NCI-H1694 treated with DMSO at 0.1 percent for 48 hours (cell line): ENCODE measurements at regions not wholly inside any gene's neighbourhood (a gene's known extent, or its start where the extent isn't known, plus 50 kb on each side); places are given as distances from the start of the nearest gene placed in this dataset.
"Not testable (repeated sequence)": the region's sequence is repeated elsewhere in the genome, so short reads cannot be mapped to it uniquely, and the experiment has no call there.

ENCODE experiments used
- DNase-seq: peaks from one replicate; lab custom pipeline; 2025; lab: John Stamatoyannopoulos, UW

GRCh38 chr4:14916554-14917297 is 85.6 kb upstream of the CPEB2 start:
- DNase-seq = no peak

- no peak for DNase-seq
Observed at GRCh38 chr4:14917298-14917633, 85.0 kb upstream of the CPEB2 start.

DNA sequence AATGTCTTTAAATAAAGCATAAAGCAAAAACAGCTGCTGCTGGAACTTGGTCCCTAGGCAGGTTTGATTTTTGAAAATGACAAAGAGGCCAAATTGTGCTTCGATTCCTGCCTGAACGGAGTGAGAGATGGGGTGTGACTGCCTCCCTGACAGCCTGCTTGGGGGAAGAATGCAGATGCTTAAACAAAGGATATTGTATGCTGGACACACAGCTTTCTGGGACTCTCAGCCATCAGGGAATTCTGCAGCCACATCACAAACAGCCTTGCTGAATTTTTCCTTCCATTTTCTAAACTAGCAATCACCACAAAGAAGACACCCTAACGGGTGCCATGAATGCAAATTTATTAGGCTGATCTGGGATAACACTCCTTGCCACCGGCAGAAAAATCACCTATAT is 83.9 kb upstream of the CPEB2 start:
- no peak for DNase-seq

DNA sequence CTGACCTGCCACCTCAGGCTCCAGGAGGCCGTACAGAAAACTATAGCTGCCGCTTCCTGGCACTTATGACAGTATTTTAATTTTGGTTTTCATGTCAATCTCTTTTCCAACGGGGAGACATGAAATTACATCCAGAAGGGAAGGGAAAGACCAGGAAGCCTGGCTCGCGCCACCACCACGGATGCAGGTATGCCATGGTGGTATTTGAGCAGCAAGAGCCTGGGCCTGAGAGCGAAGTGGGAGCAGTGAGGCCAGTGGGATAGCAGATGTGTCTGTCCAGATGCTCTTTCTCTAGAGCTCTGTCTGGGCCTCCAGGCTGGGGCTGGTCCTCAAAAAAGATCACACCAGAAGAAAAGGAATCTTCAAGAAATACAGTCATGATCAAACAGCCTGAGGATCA is 82.5 kb upstream of the CPEB2 start:
- no peak for DNase-seq

- no peak for DNase-seq
Observed at GRCh38 chr4:14920237-14920636, 82.0 kb upstream of the CPEB2 start.

- DNase-seq = no peak
Observed at GRCh38 chr4:14920759-14921320, 81.4 kb upstream of the CPEB2 start.

DNA sequence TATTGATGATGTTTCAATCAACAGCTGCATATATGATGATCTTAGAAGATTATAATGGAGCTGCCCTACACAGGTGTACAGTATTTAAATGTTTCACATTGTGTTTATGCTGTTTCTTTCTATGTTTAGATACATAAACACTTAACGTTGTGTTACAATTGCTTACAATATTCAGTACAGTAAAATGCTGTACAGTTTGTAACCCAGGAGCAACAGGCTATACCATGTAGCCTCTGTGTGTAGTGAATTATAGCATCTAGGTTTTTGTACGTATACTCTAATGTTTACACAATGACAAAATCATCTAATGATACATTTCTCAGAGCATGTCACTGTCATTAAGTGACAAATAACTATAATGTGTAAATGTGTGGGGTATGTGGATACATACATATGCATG is 80.5 kb upstream of the CPEB2 start:
- not testable (repeated sequence) for DNase-seq

DNA sequence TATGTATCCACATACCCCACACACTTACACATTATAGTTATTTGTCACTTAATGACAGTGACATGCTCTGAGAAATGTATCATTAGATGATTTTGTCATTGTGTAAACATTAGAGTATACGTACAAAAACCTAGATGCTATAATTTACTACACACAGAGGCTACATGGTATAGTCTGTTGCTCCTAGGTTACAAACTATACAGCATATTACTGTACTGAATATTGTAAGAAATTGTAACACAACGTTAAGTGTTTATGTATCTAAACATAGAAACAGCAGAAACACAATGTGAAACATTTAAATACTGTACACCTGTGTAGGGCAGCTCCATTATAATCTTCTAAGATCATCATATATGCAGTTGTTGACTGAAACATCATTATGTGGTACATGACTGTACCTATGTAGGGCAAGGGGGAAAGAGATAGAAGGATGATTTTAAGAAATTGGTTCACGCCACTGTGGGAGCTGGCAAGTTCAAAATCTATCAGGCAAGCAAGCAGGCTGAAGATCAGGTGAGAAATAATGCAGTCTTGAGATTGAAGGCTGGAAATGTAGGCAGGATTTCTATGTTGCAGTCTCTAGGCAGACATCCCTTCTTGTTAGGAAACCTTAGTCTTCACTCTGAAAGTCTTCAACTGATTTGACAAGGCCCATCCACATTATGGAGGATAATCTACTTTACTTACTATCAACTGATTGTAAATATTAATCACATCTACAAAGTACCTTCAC is 78.0 kb upstream of the CPEB2 start:
- no peak for DNase-seq

DNA sequence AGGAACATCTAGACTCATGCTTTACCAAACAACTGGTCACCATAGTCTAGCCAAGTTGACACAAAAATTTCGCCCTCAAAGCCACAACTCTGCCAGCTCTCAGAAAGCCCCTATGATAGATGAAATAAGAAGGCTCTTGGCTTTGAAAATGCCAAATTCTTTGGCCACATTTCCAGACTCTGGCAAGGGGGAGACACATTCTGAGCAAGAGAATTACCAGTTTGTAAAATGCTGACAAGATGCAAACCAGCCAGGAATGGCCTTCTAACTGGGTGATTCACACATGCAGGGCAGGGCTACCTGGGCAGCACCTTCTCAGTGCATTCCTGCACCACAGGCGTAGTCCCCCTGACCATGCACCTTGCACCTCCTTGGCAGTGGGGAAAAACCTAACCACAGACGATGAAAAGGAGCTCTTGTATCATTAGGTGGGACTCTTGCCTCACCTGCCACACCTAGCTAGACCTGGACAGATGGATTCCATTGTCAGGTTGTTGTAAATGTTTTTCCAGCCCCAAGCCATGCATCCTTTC is 77.4 kb upstream of the CPEB2 start:
- DNase-seq = no peak

DNA sequence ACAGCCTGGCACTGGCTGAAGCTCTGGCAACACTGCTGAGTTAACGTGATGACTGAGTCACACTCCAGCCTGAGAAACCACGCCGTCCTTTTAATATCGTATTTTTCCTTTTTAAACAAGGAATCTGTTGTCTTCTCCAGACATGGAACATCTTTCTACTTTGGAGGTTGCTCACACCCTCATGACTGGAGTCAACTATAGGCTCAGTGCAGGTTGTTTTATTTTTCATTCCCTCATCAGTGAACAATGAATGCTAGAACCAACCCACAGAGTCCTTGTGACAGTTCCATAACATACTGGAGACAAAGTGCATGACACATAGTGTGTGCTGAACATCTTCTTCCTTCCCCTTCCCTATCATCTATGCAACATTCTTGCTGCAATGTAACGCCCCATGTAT is 76.8 kb upstream of the CPEB2 start:
- no peak for DNase-seq

- no peak for DNase-seq
Observed at GRCh38 chr4:14926368-14926767, 75.9 kb upstream of the CPEB2 start.

DNA sequence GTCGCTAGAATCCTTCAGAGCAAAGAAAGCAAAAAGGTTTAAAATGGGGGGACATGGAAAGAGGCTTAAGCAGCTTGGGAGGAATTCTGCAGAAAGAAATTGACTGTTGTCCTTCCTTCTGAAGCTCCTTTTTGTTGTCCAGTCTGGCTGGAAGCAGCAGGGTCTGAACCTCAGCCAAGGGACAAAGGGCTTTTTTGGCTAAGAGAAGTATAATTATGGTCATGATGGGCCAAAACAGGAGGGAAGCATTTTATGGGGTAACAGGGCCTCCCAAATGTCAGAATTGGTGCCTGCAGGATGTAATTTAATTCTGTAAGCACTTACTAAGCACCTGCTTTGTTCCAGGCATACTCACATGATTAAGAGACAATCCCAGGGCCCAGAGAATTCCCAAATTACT is 74.2 kb upstream of the CPEB2 start:
- DNase-seq = no peak

DNA sequence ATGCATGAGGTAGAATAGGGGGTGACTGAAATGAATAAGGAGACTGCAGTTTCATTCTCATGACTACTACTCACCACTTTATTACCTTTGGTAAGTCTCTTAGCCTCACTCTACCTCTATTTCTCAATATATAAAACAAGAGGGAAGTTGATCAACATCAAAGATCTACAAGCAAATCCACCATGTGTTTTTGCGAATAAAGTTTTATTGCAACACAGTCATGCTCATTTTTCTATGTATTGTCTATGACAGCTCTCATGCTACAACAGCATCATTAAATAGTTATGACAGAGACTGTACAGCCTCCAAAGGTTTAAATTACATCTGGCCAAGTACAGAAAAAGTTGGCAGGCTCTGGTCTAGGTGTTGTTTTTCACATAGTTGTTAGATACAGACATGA is 72.6 kb upstream of the CPEB2 start:
- no peak for DNase-seq

- DNase-seq = no peak
Observed at GRCh38 chr4:14934704-14935390, 67.4 kb upstream of the CPEB2 start.

DNA sequence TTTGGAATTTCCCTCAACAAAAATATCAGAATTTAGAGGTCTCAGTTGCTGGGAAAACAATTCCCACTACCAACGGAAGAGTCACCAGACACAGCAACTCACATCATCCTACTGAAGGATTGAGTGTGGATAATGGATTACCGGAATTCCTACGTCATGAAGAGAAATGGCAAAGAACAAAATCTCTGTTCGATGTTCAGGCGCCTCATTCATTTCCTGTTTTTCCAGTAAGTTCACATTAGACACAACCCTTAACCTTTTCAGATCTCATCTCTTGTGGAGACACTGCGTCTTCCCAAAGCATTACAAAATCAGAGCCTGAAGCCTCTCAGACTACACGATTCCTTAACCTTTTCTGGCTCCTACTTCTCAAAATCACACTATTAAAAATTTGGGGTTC is 58.5 kb upstream of the CPEB2 start:
- no peak for DNase-seq

GRCh38 chr4:14952352-14952751 is 49.9 kb upstream of the CPEB2 start:
- DNase-seq = no peak
